SU-DHL-6 (cell line): ENCODE measurements at regions not wholly inside any gene's neighbourhood (a gene's known extent, or its start where the extent isn't known, plus 50 kb on each side); places are given as distances from the start of the nearest gene placed in this dataset.

ENCODE experiments used
- EZH2phosphoT487 ChIP-seq: fragments of 200-600 bp; sonication (generic), shearing (Covaris generic); conservative IDR thresholded peaks from 2 replicates; pipeline ENCODE4 v1.6.1; 2018; ENCODE audit warnings: mild to moderate bottlenecking, antibody characterized with exemption, low read length, moderate library complexity, mixed read lengths
- TF ChIP-seq, protein P1 (sequence below): fragments of 200-600 bp; sonication (generic); IDR thresholded peaks from one replicate; pipeline ENCODE4 v1.5.1; 2017; ENCODE audit warnings: antibody characterized with exemption, mild to moderate bottlenecking, low read length, moderate library complexity; ENCODE audit not compliant: insufficient read depth, poor library complexity, severe bottlenecking

DNA sequence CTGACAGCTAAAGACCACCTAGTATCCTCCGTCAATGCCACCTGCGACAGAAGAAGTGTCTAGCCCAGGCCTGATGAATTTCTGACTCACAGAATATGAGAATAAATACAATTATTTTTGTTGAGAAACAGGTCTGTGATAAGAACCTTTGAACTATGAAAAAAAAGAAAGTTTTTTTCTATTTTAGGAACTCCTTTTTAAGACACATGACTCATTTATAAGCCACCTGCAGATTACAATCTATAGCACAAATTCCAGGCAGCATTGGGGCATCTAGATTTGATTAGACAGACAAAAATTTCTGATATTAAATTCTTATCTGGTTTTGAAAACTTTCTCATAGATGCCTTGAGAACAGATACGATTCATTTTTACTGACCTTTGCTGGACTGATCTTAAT, 256.7 kb upstream of the LYZL1 start:
- TF ChIP-seq, protein P1, sequence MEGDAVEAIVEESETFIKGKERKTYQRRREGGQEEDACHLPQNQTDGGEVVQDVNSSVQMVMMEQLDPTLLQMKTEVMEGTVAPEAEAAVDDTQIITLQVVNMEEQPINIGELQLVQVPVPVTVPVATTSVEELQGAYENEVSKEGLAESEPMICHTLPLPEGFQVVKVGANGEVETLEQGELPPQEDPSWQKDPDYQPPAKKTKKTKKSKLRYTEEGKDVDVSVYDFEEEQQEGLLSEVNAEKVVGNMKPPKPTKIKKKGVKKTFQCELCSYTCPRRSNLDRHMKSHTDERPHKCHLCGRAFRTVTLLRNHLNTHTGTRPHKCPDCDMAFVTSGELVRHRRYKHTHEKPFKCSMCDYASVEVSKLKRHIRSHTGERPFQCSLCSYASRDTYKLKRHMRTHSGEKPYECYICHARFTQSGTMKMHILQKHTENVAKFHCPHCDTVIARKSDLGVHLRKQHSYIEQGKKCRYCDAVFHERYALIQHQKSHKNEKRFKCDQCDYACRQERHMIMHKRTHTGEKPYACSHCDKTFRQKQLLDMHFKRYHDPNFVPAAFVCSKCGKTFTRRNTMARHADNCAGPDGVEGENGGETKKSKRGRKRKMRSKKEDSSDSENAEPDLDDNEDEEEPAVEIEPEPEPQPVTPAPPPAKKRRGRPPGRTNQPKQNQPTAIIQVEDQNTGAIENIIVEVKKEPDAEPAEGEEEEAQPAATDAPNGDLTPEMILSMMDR, result no peak
- no peak for TF ChIP-seq EZH2phosphoT487
